ENCODE measurements at regions not wholly inside any gene's neighbourhood (a gene's known extent, or its start where the extent isn't known, plus 50 kb on each side); places are given as distances from the start of the nearest gene placed in this dataset.
A peak's percentile ranks its signal among the peaks of the same experiment; 100 is the strongest.

DNA sequence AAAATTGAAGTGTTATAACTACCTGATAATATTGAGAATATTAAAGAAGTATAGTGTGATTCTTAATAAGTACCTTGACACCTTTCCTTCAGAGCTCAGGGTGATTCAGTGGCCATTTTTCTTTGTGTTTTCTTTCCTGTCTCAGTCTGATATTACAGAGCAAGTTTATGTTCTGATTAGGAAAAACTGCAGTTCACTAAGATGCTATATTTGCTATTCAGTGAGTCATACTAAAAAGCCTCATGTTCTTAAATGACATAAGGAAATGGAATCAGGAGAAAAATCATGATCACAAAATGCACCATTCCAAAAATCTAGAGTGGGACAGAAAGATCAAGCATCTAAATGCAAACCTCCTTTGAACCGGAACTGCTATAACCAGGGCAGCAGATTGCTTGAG, 390.6 kb upstream of the ATP2B1 start:
- Histone ChIP-seq H3K36me3 (no peaks in the 10 kb centered on the region), H3K27ac (no peak overlapping the region), H3K4me1 (no peaks in the 10 kb centered on the region), H3K4me3 (no peak overlapping the region), H3K9me3 (no peaks in the 10 kb centered on the region), H3K27me3 (no peaks in the 10 kb centered on the region)
- in situ Hi-C loops (cut with MboI; ENCODE audit: low pct_ligation_motif_present in 1 of 4, low pct_unique_long_range_greater_than_20kb in 1 of 4, low sequenced_read_pairs in 3 of 4) = no loop called here
- 96 to 100% methylated on average over 1 of the region's 1 CpG for WGBS, 2 donors (ENCODE audit: low coverage in 1 of 2)
- TF ChIP-seq POLR2A (IDR thresholded peaks at IDR 0.05) (no peak), EP300 (IDR thresholded peaks at IDR 0.05; ENCODE audit: low read depth) (no peak), POLR2AphosphoS5 (IDR thresholded peaks at IDR 0.05) (no peak)
- TF ChIP-seq, protein P1, sequence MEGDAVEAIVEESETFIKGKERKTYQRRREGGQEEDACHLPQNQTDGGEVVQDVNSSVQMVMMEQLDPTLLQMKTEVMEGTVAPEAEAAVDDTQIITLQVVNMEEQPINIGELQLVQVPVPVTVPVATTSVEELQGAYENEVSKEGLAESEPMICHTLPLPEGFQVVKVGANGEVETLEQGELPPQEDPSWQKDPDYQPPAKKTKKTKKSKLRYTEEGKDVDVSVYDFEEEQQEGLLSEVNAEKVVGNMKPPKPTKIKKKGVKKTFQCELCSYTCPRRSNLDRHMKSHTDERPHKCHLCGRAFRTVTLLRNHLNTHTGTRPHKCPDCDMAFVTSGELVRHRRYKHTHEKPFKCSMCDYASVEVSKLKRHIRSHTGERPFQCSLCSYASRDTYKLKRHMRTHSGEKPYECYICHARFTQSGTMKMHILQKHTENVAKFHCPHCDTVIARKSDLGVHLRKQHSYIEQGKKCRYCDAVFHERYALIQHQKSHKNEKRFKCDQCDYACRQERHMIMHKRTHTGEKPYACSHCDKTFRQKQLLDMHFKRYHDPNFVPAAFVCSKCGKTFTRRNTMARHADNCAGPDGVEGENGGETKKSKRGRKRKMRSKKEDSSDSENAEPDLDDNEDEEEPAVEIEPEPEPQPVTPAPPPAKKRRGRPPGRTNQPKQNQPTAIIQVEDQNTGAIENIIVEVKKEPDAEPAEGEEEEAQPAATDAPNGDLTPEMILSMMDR (IDR thresholded peaks at IDR 0.05) = no peak
- DNase-seq = no peak
- intact Hi-C loops (cut with DNase I; ENCODE audit: low total_unique reads) = no loop called here

DNA sequence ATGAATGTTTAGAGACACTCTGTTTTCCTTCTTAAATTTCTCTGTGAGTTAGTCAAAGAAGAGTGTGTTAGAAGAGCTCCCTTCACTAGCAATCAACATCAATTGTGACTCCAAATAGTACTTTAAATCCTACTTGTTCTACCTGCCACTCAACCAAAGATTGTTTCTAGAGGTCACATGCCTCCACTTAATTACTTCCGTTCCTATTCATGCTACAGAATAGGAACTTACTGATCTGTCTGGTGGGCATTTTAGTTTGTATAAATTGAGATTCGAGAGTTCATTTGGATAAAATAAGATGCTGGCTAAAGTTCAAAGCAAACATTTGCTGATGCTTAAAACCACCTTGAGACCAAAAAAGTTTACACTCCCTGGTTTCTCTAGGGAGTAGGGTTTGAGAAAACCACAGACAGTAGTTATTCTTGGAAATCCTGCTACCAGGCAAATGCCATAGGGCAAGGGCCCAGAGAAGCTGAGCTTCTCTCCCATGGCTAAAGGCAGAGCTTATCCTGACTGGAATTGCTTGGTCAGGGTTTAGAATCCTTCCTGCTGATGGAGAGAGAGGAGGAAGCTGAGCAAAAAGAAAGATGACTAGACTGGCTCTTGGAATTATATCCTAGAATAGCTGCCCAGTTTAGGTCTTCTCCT, 389.6 kb upstream of the ATP2B1 start:
- no peaks in the 10 kb centered on the region for H3K36me3 ChIP-seq
- H3K27ac ChIP-seq = no peak overlapping the region
- H3K27me3 ChIP-seq = no peaks in the 10 kb centered on the region
- no peaks in the 10 kb centered on the region for H3K4me1 ChIP-seq
- H3K4me3 ChIP-seq = no peak overlapping the region
- in situ Hi-C loops (cut with MboI; ENCODE audit: low pct_ligation_motif_present in 1 of 4, low pct_unique_long_range_greater_than_20kb in 1 of 4, low sequenced_read_pairs in 3 of 4) = no loop called here
- WGBS, 2 donors (ENCODE audit: low coverage in 1 of 2) = 51 to 69% methylated on average over 2 of the region's 2 CpGs
- TF ChIP-seq EP300 (IDR thresholded peaks at IDR 0.05; ENCODE audit: low read depth) (no peak), POLR2AphosphoS5 (IDR thresholded peaks at IDR 0.05) (no peak), POLR2A (IDR thresholded peaks at IDR 0.05) (no peak)
- TF ChIP-seq, protein P1 (IDR thresholded peaks at IDR 0.05) = no peak
- no peak for DNase-seq
- intact Hi-C loops (cut with DNase I; ENCODE audit: low total_unique reads) = no loop called here
- H3K9me3 ChIP-seq = no peaks in the 10 kb centered on the region

DNA sequence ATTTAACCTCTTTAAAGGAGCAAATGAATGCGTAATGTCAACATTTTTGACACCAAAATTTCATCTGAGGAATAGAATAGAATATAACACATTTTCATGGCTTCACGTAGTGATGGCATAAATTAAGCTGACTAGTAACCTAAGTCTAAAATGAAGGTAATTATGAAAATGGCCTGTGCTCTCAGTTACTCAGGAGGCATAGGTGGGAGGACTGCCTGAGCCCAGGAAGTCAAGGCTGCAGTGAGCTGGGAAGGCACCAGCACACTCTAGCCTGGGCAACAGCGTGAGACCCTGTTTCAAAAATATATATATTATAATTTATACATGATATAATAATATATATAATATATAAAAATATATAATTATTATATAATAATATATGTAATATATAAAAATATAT, 383.2 kb upstream of the ATP2B1 start:
- Histone ChIP-seq H3K27me3 (no peaks in the 10 kb centered on the region), H3K36me3 (no peaks in the 10 kb centered on the region), H3K4me1 (peaks cover 0 to 12% (median 0%) of the 10 kb centered on the region in 4 donors), H3K9me3 (no peaks in the 10 kb centered on the region), H3K27ac (peak overlapping the region in 2 of 4 donors; percentile 42 to 44), H3K4me3 (no peak overlapping the region)
- intact Hi-C loops (cut with DNase I; ENCODE audit: low total_unique reads) = no loop called here
- no peak for DNase-seq
- in situ Hi-C loops (cut with MboI; ENCODE audit: low pct_ligation_motif_present in 1 of 4, low pct_unique_long_range_greater_than_20kb in 1 of 4, low sequenced_read_pairs in 3 of 4) = no loop called here
- TF ChIP-seq POLR2A (IDR thresholded peaks at IDR 0.05) (no peak), EP300 (IDR thresholded peaks at IDR 0.05; ENCODE audit: low read depth) (no peak), POLR2AphosphoS5 (IDR thresholded peaks at IDR 0.05) (no peak)
- TF ChIP-seq, protein P1 (IDR thresholded peaks at IDR 0.05) = no peak
- WGBS, 2 donors (ENCODE audit: low coverage in 1 of 2) = 96% methylated on average over 3 of the region's 3 CpGs

DNA sequence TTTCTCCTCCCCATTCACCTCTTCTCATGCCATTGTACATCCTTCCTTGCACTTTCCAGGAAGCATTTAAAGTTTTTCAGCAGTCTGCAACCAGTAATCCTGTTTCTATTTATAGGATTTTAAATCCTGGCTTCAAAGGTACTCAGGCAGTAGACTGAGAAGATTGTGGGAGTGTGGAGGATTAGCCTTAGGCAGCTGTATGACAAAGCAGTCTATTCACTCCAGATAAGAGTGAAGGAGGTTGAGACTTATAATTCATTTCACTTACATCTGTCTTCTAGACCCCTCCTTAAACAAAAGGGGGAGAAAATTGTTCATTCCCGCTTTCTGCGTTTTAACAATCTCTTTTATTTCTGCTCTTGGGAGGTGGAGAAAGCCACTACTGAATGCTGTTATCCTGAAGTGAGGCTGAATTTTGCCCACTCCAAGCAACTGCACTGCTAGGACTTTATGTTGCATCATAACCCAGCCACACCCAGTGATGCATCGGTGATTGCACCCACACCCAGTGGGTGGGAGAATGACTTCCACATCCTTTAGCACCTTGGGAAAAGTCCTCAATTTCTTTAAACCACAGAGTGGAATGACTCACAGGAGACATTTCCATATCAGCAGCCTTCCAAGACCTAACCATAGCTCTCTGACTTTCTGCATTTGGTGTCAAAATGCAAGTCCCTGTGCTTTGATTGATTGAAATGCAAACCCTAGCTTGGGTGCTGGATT, 382.5 kb upstream of the ATP2B1 start:
- H3K4me1 ChIP-seq = peaks cover 0 to 12% (median 0%) of the 10 kb centered on the region in 4 donors
- peak overlapping the region in 3 of 4 donors; percentile 9 to 65 (median 55) for H3K27ac ChIP-seq

More for the DNA sequence above, 382.5 kb upstream of the ATP2B1 start:
- WGBS, 2 donors (ENCODE audit: low coverage in 1 of 2) = 40 to 92% methylated on average over 2 to 3 of the region's 3 CpGs
- intact Hi-C loops (cut with DNase I; ENCODE audit: low total_unique reads) = no loop called here
- Histone ChIP-seq H3K4me3 (no peak overlapping the region), H3K27me3 (no peaks in the 10 kb centered on the region), H3K36me3 (no peaks in the 10 kb centered on the region), H3K9me3 (no peaks in the 10 kb centered on the region)
- peak; percentile 78 for DNase-seq
- in situ Hi-C loops (cut with MboI; ENCODE audit: low pct_ligation_motif_present in 1 of 4, low pct_unique_long_range_greater_than_20kb in 1 of 4, low sequenced_read_pairs in 3 of 4) = no loop called here
- TF ChIP-seq POLR2AphosphoS5 (IDR thresholded peaks at IDR 0.05) (peak in 2 of 3 donors; percentile 50 to 71), EP300 (IDR thresholded peaks at IDR 0.05; ENCODE audit: low read depth) (peak; percentile 5), POLR2A (IDR thresholded peaks at IDR 0.05) (no peak)
- TF ChIP-seq, protein P1 (IDR thresholded peaks at IDR 0.05) = no peak

All from transverse colon (tissue), 4 donors.